Liver (tissue), 8 donors: ENCODE measurements at regions not wholly inside any gene's neighbourhood (a gene's known extent, or its start where the extent isn't known, plus 50 kb on each side); places are given as distances from the start of the nearest gene placed in this dataset.

Experiments
- DNase-seq: peaks from one replicate; pipeline ENCODE4 v3.0.0-alpha.2; 2017; ENCODE audit warnings: low spot score
- H3K27ac ChIP-seq, 2 donors: one replicate each; pipeline ENCODE4 v1.7.0; 2013; ENCODE audit warnings: inconsistent platforms in 2 of 2, low read length in 2 of 2, control low read depth in 1 of 2, low read depth in 1 of 2, mild to moderate bottlenecking in 1 of 2
- H3K27me3 ChIP-seq, 4 donors: one replicate each; pipeline versions ENCODE4 v1.6.1 to v1.7.0; 2013; ENCODE audit warnings: low read length in 3 of 4, inconsistent platforms in 1 of 4, mild to moderate bottlenecking in 1 of 4, moderate library complexity in 1 of 4; ENCODE audit not compliant: control insufficient read depth in 4 of 4, insufficient read depth in 4 of 4
- H3K36me3 ChIP-seq, 4 donors: one replicate each; pipeline versions ENCODE4 v1.6.1 to v1.7.0; 2013; ENCODE audit warnings: low read length in 3 of 4, mild to moderate bottlenecking in 3 of 4, low read depth in 1 of 4, moderate library complexity in 1 of 4; ENCODE audit not compliant: control insufficient read depth in 4 of 4, insufficient read depth in 3 of 4
- H3K4me1 ChIP-seq, 4 donors: one replicate each; pipeline versions ENCODE4 v1.6.1 to v1.7.0; 2013; ENCODE audit warnings: low read length in 3 of 4, mild to moderate bottlenecking in 3 of 4, moderate library complexity in 1 of 4; ENCODE audit not compliant: control insufficient read depth in 4 of 4, insufficient read depth in 4 of 4
- H3K4me3 ChIP-seq, 3 donors: one replicate each; pipeline versions ENCODE4 v1.6.1 to v1.7.0; 2013; ENCODE audit warnings: low read length in 3 of 3, control low read depth in 1 of 3, low read depth in 1 of 3, mild to moderate bottlenecking in 1 of 3
- H3K9ac ChIP-seq, 2 donors: one replicate each; pipeline ENCODE4 v1.7.0; 2013; ENCODE audit warnings: low read length in 2 of 2, mild to moderate bottlenecking in 2 of 2, moderate library complexity in 2 of 2, control low read depth in 1 of 2, low read depth in 1 of 2
- H3K9me3 ChIP-seq, 4 donors: one replicate each; pipeline versions ENCODE4 v1.6.1 to v1.7.0; 2013; ENCODE audit warnings: low read length in 3 of 4; ENCODE audit not compliant: control insufficient read depth in 4 of 4
- EGR1 ChIP-seq, 2 donors: IDR thresholded peaks; 2 replicates each; pipeline ENCODE4 v1.6.1; 2016 to 2018; ENCODE audit warnings: antibody characterized with exemption in 2 of 2, low read depth in 2 of 2
- FOXA1 ChIP-seq: IDR thresholded peaks from 2 replicates; pipeline ENCODE4 v1.6.1; 2016; ENCODE audit warnings: antibody characterized with exemption
- FOXA2 ChIP-seq: IDR thresholded peaks from 2 replicates; pipeline ENCODE4 v1.6.1; 2016; ENCODE audit warnings: antibody characterized with exemption
- GABPA ChIP-seq, 2 donors: IDR thresholded peaks in 1 of 2; conservative IDR thresholded peaks in 1 of 2; 2 replicates each; pipeline ENCODE4 v1.6.1; 2016; ENCODE audit warnings: antibody characterized with exemption in 2 of 2, mild to moderate bottlenecking in 1 of 2, moderate library complexity in 1 of 2
- HNF4A ChIP-seq, 2 donors: conservative IDR thresholded peaks; 2 replicates each; pipeline ENCODE4 v1.6.1; 2016; ENCODE audit warnings: antibody characterized with exemption in 2 of 2, mild to moderate bottlenecking in 2 of 2
- HNF4G ChIP-seq: IDR thresholded peaks from 2 replicates; pipeline ENCODE4 v1.6.1; 2016; ENCODE audit warnings: antibody characterized with exemption
- JUND ChIP-seq, 2 donors: IDR thresholded peaks; 2 replicates each; pipeline ENCODE4 v1.6.1; 2016; ENCODE audit warnings: antibody characterized with exemption in 2 of 2
- NR2F2 ChIP-seq: IDR thresholded peaks from 2 replicates; pipeline ENCODE4 v1.6.1; 2016; ENCODE audit warnings: antibody characterized with exemption
- RAD21 ChIP-seq, 2 donors: IDR thresholded peaks; 2 replicates each; pipeline ENCODE4 v1.6.1; 2016; ENCODE audit warnings: antibody characterized with exemption in 2 of 2, mild to moderate bottlenecking in 2 of 2
- RXRA ChIP-seq, 2 donors: IDR thresholded peaks; 2 replicates each; pipeline ENCODE4 v1.6.1; 2017 to 2018; ENCODE audit warnings: antibody characterized with exemption in 2 of 2, mild to moderate bottlenecking in 1 of 2
- SP1 ChIP-seq: IDR thresholded peaks from 2 replicates; pipeline ENCODE4 v1.6.1; 2018; ENCODE audit warnings: antibody characterized with exemption, mild to moderate bottlenecking
- TAF1 ChIP-seq: conservative IDR thresholded peaks from 2 replicates; pipeline ENCODE4 v1.6.1; 2016; ENCODE audit warnings: antibody characterized with exemption, mild to moderate bottlenecking
- YY1 ChIP-seq: IDR thresholded peaks from 2 replicates; pipeline ENCODE4 v1.6.1; 2016; ENCODE audit warnings: antibody characterized with exemption, mild to moderate bottlenecking
- WGBS: extraction: QIAGEN DNeasy Blood & Tissue Kit; methylation state at CpG from one replicate; pipeline ENCODE4 v1.1.7; 2013; 5-methylcytosine and 5-hydroxymethylcytosine counted together
- TF ChIP-seq, protein P1 (sequence below): IDR thresholded peaks from 2 replicates; pipeline ENCODE4 v1.6.1; 2016; ENCODE audit warnings: antibody characterized with exemption
- TF ChIP-seq, protein P2 (sequence below): IDR thresholded peaks from 2 replicates; pipeline ENCODE4 v1.6.1; 2016; ENCODE audit warnings: antibody characterized with exemption
- TF ChIP-seq, protein P3 (sequence below): IDR thresholded peaks from 2 replicates; pipeline ENCODE4 v1.6.1; 2016; ENCODE audit warnings: antibody characterized with exemption, mild to moderate bottlenecking
- TF ChIP-seq, protein P4 (sequence below): fragments of 150-350 bp; IDR thresholded peaks from 2 replicates; pipeline ENCODE4 v1.5.1; 2017; ENCODE audit warnings: improper control_type of control experiment, low read depth, low read length; ENCODE audit not compliant: missing input control
- TF ChIP-seq, protein P5 (sequence below): IDR thresholded peaks from 2 replicates; pipeline ENCODE4 v1.6.1; 2016; ENCODE audit warnings: antibody characterized with exemption
- donor health status: healthy.
- donor health status: healthy.
- donor health status: healthy.
- donor health status: healthy.
- donor health status: healthy.

DNA sequence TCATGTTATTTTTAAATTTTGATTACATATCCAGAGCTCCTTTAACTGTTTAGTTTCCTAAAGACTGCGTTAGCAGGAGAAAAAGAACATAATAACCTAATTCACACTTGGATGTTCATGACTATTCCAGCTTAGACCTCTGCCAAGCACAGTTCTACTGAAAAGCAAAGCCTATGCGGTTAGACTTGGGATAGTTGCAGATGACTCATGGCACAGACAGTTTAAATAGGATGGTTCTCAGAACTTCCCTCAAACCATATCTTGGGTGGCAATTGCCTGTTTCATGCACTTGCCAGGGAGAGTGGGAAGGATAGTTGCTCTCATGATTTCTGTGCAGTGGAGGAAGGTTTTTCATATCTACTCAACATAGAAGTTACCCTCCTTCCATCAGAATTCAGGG is 149.7 kb upstream of the KLHL29 start:
- TF ChIP-seq, protein P1, sequence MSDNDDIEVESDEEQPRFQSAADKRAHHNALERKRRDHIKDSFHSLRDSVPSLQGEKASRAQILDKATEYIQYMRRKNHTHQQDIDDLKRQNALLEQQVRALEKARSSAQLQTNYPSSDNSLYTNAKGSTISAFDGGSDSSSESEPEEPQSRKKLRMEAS: no peak
- TF ChIP-seq, protein P2, sequence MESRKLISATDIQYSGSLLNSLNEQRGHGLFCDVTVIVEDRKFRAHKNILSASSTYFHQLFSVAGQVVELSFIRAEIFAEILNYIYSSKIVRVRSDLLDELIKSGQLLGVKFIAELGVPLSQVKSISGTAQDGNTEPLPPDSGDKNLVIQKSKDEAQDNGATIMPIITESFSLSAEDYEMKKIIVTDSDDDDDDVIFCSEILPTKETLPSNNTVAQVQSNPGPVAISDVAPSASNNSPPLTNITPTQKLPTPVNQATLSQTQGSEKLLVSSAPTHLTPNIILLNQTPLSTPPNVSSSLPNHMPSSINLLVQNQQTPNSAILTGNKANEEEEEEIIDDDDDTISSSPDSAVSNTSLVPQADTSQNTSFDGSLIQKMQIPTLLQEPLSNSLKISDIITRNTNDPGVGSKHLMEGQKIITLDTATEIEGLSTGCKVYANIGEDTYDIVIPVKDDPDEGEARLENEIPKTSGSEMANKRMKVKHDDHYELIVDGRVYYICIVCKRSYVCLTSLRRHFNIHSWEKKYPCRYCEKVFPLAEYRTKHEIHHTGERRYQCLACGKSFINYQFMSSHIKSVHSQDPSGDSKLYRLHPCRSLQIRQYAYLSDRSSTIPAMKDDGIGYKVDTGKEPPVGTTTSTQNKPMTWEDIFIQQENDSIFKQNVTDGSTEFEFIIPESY: no peak
- TF ChIP-seq, protein P3, sequence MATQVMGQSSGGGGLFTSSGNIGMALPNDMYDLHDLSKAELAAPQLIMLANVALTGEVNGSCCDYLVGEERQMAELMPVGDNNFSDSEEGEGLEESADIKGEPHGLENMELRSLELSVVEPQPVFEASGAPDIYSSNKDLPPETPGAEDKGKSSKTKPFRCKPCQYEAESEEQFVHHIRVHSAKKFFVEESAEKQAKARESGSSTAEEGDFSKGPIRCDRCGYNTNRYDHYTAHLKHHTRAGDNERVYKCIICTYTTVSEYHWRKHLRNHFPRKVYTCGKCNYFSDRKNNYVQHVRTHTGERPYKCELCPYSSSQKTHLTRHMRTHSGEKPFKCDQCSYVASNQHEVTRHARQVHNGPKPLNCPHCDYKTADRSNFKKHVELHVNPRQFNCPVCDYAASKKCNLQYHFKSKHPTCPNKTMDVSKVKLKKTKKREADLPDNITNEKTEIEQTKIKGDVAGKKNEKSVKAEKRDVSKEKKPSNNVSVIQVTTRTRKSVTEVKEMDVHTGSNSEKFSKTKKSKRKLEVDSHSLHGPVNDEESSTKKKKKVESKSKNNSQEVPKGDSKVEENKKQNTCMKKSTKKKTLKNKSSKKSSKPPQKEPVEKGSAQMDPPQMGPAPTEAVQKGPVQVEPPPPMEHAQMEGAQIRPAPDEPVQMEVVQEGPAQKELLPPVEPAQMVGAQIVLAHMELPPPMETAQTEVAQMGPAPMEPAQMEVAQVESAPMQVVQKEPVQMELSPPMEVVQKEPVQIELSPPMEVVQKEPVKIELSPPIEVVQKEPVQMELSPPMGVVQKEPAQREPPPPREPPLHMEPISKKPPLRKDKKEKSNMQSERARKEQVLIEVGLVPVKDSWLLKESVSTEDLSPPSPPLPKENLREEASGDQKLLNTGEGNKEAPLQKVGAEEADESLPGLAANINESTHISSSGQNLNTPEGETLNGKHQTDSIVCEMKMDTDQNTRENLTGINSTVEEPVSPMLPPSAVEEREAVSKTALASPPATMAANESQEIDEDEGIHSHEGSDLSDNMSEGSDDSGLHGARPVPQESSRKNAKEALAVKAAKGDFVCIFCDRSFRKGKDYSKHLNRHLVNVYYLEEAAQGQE: no peak
- TF ChIP-seq HNF4A (conservative IDR thresholded peaks at IDR 0.05) (no peak), FOXA1 (no peak), EGR1 (IDR thresholded peaks at IDR 0.05; ENCODE audit: low read depth in 2 of 2) (no peak), JUND (IDR thresholded peaks at IDR 0.05) (no peak), RXRA (IDR thresholded peaks at IDR 0.05) (no peak), SP1 (no peak), FOXA2 (no peak), GABPA (IDR thresholded peaks at IDR 0.05 in 1 of 2, conservative IDR thresholded peaks at IDR 0.05 in 1 of 2) (no peak), NR2F2 (no peak), TAF1 (no peak), RAD21 (IDR thresholded peaks at IDR 0.05) (no peak), HNF4G (no peak), YY1 (no peak)
- TF ChIP-seq, protein P4, sequence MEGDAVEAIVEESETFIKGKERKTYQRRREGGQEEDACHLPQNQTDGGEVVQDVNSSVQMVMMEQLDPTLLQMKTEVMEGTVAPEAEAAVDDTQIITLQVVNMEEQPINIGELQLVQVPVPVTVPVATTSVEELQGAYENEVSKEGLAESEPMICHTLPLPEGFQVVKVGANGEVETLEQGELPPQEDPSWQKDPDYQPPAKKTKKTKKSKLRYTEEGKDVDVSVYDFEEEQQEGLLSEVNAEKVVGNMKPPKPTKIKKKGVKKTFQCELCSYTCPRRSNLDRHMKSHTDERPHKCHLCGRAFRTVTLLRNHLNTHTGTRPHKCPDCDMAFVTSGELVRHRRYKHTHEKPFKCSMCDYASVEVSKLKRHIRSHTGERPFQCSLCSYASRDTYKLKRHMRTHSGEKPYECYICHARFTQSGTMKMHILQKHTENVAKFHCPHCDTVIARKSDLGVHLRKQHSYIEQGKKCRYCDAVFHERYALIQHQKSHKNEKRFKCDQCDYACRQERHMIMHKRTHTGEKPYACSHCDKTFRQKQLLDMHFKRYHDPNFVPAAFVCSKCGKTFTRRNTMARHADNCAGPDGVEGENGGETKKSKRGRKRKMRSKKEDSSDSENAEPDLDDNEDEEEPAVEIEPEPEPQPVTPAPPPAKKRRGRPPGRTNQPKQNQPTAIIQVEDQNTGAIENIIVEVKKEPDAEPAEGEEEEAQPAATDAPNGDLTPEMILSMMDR: no peak
- TF ChIP-seq, protein P5, sequence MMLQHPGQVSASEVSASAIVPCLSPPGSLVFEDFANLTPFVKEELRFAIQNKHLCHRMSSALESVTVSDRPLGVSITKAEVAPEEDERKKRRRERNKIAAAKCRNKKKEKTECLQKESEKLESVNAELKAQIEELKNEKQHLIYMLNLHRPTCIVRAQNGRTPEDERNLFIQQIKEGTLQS: no peak
- no peak overlapping the region for H3K4me3 ChIP-seq
- no peak overlapping the region for H3K27ac ChIP-seq
- no peak for DNase-seq
- no peak overlapping the region for H3K9ac ChIP-seq
- peaks cover 2 to 11% (median 3%) of the 10 kb centered on the region in 4 donors for H3K4me1 ChIP-seq
- no peaks in the 10 kb centered on the region for H3K36me3 ChIP-seq
- 90% methylated on average over 2 of the region's 2 CpGs for WGBS
- H3K9me3 ChIP-seq: no peaks in the 10 kb centered on the region
- no peaks in the 10 kb centered on the region for H3K27me3 ChIP-seq
